Prostate gland (tissue), 2 donors: ENCODE measurements at regions not wholly inside any gene's neighbourhood (a gene's known extent, or its start where the extent isn't known, plus 50 kb on each side); places are given as distances from the start of the nearest gene placed in this dataset.

Source experiments
- CTCF ChIP-seq, 4 experiments: fragments of 200-600 bp in 2 of 4; fragments of 450-650 bp in 2 of 4; sonication (generic) in 2 of 4; IDR thresholded peaks; 1 replicate in 3 of 4; 2 replicates in 1 of 4; pipeline ENCODE4 v1.5.1; 2016 to 2019; ENCODE audit warnings: antibody characterized with exemption in 4 of 4, mild to moderate bottlenecking in 2 of 4, moderate library complexity in 2 of 4
- POLR2AphosphoS5 ChIP-seq: sonication (generic); formaldehyde crosslinking; IDR thresholded peaks from one replicate; pipeline ENCODE4 v1.6.1; 2017; ENCODE audit warnings: antibody characterized with exemption

- TF ChIP-seq CTCF (IDR thresholded peaks at IDR 0.05): no peak
- no peak for TF ChIP-seq POLR2AphosphoS5
These were observed 194.7 kb downstream of the FGFR2 start for GRCh38 chr10:121403527-121403926.
